GM23338 (cell line): ENCODE measurements at regions not wholly inside any gene's neighbourhood (a gene's known extent, or its start where the extent isn't known, plus 50 kb on each side); places are given as distances from the start of the nearest gene placed in this dataset.

Source experiments
- CREB1 ChIP-seq: fragments of 250-450 bp; sonication (Bioruptor Pico); IDR thresholded peaks from 2 replicates; pipeline ENCODE4 v1.5.0; 2020; ENCODE audit warnings: low read depth, mild to moderate bottlenecking, moderate library complexity
- CTCF ChIP-seq, 2 experiments: fragments of 200-600 bp in 1 of 2; sonication (generic) in 1 of 2; conservative IDR thresholded peaks; 2 replicates each; pipeline versions ENCODE4 v1.5.1 to v1.6.1; 2016 to 2017; ENCODE audit warnings: antibody characterized with exemption in 2 of 2, low read depth in 2 of 2, mild to moderate bottlenecking in 2 of 2, moderate library complexity in 1 of 2
- ETS1 ChIP-seq: IDR thresholded peaks from 2 replicates; pipeline ENCODE4 v1.6.1; 2016; ENCODE audit warnings: antibody characterized with exemption
- EZH2 ChIP-seq: fragments of 200-600 bp; sonication (generic); IDR thresholded peaks from one replicate; pipeline ENCODE4 v1.8.0; 2017; ENCODE audit warnings: antibody characterized with exemption, mild to moderate bottlenecking, low read depth; ENCODE audit not compliant: unreplicated experiment
- EZH2phosphoT487 ChIP-seq: fragments of 200-600 bp; sonication (generic); IDR thresholded peaks from one replicate; pipeline ENCODE4 v1.8.1; 2018; ENCODE audit warnings: antibody characterized with exemption; ENCODE audit not compliant: unreplicated experiment
- NANOG ChIP-seq: IDR thresholded peaks from 2 replicates; pipeline ENCODE4 v1.6.1; 2016; ENCODE audit warnings: antibody characterized with exemption, borderline replicate concordance
- POLR2AphosphoS5 ChIP-seq: IDR thresholded peaks from 2 replicates; pipeline ENCODE4 v1.6.1; 2016; ENCODE audit warnings: antibody characterized with exemption, low read depth
- REST ChIP-seq: IDR thresholded peaks from one replicate; pipeline ENCODE4 v1.6.1; 2018; ENCODE audit warnings: antibody characterized with exemption; ENCODE audit not compliant: unreplicated experiment
- ZNF331 ChIP-seq: fragments of 250-450 bp; sonication (Bioruptor Pico); IDR thresholded peaks from 2 replicates; pipeline ENCODE4 v1.5.0; 2020; ENCODE audit warnings: low read depth, mild to moderate bottlenecking, moderate library complexity

GRCh38 chr2:128734521-128735295, 416.0 kb upstream of the HS6ST1 start:
- no peak for TF ChIP-seq EZH2
- peak; percentile 39 to 79 for TF ChIP-seq CTCF (conservative IDR thresholded peaks at IDR 0.05; ENCODE audit: low read depth in 2 of 2)
- no peak for TF ChIP-seq REST
- TF ChIP-seq CREB1, result no peak
- no peak for TF ChIP-seq NANOG
- TF ChIP-seq POLR2AphosphoS5, result no peak
- TF ChIP-seq ETS1, result no peak
- TF ChIP-seq ZNF331, result no peak
- no peak for TF ChIP-seq EZH2phosphoT487
